ENCODE measurements at regions not wholly inside any gene's neighbourhood (a gene's known extent, or its start where the extent isn't known, plus 50 kb on each side); places are given as distances from the start of the nearest gene placed in this dataset.

GRCh38 chr18:41687138-41687537 lies 267.9 kb upstream of the PIK3C3 start:
- Histone ChIP-seq H3K27ac (ENCODE audit: insufficient read depth, low read depth, low read length) (no peak overlapping the region), H3K4me2 (ENCODE audit: insufficient read depth, low read length) (no peak overlapping the region), H3K79me2 (ENCODE audit: control insufficient read depth, insufficient read depth, low read length) (no peaks in the 10 kb centered on the region), H3K9ac (replicated peaks; ENCODE audit: extremely low read depth, insufficient read depth, low read length) (no peak overlapping the region), H3K27me3 (ENCODE audit: control insufficient read depth in 2 of 2, insufficient read depth in 2 of 2, low read length in 2 of 2) (peaks cover 0 to 2% of the 10 kb centered on the region in 2 experiments), H4K20me1 (replicated peaks; ENCODE audit: control insufficient read depth, extremely low read depth, insufficient read depth, low read length) (no peaks in the 10 kb centered on the region), H3K4me3 (replicated peaks in 1 of 3; ENCODE audit: insufficient read depth in 1 of 3, low read depth in 1 of 3, low read length in 3 of 3) (no peak overlapping the region), H3K9me3 (replicated peaks; ENCODE audit: control insufficient read depth, insufficient read depth, low read length) (no peaks in the 10 kb centered on the region), H3K36me3 (ENCODE audit: control insufficient read depth in 2 of 2, extremely low read depth in 1 of 2, insufficient read depth in 2 of 2, low read length in 2 of 2) (no peaks in the 10 kb centered on the region), H3K9me1 (replicated peaks; ENCODE audit: control insufficient read depth, extremely low read depth, insufficient read depth, low read length) (no peaks in the 10 kb centered on the region), H3K4me1 (ENCODE audit: control insufficient read depth, extremely low read depth, insufficient read depth, low read length) (no peaks in the 10 kb centered on the region), H2AFZ (ENCODE audit: low read depth, low read length) (no peak overlapping the region)
- no TSS peak for BruUV-seq (replicated peaks)
- dilution Hi-C loops (cut with MboI; ENCODE audit: extremely low pct_ligation_motif_present, low sequenced_read_pairs) (no loop called here), intact Hi-C loops (cut with micrococcal nuclease) (no loop called here)
- TF ChIP-seq MAX (IDR thresholded peaks at IDR 0.05; ENCODE audit: insufficient read depth, insufficient read length) (no peak), EZH2 (IDR thresholded peaks at IDR 0.05; ENCODE audit: borderline replicate concordance, low read depth, low read length, severe bottlenecking) (no peak), POLR2AphosphoS5 (IDR thresholded peaks at IDR 0.05; ENCODE audit: insufficient read depth, low read depth, low read length) (no peak), FOS (IDR thresholded peaks at IDR 0.05; ENCODE audit: borderline replicate concordance, insufficient read depth, low read length) (no peak), POLR2A (IDR thresholded peaks at IDR 0.05; ENCODE audit: low read depth, low read length) (no peak), GATA2 (IDR thresholded peaks at IDR 0.05; ENCODE audit: insufficient read depth, insufficient read length, low read depth, low read length) (no peak), CTCF (IDR thresholded peaks at IDR 0.05; ENCODE audit: extremely low read depth in 1 of 2, insufficient read depth in 1 of 2, low read depth in 1 of 2, low read length in 2 of 2) (no peak), MYC (IDR thresholded peaks at IDR 0.05; ENCODE audit: low read depth, low read length) (no peak), JUN (IDR thresholded peaks at IDR 0.05; ENCODE audit: borderline replicate concordance, insufficient read depth, insufficient read length, low read depth) (no peak)
- DNase-seq (ENCODE audit: low read depth, low spot score) = no peak
- FAIRE-seq = no peak
- ChIA-PET CTCF (no interaction called here), POLR2A (no interaction called here)

Data from endothelial cell of umbilical vein (primary cell).